Heart left ventricle (tissue), 13 donors: ENCODE measurements at regions not wholly inside any gene's neighbourhood (a gene's known extent, or its start where the extent isn't known, plus 50 kb on each side); places are given as distances from the start of the nearest gene placed in this dataset.
"Not testable (repeated sequence)": the region's sequence is repeated elsewhere in the genome, so short reads cannot be mapped to it uniquely, and the experiment has no call there.

Experiments used
- CTCF ChIP-seq, 12 donors: fragments of 200-600 bp; sonication (generic) in 4 of 12; IDR thresholded peaks; one replicate each; pipeline versions ENCODE4 v1.5.0 to v1.8.0; 2018 to 2022; ENCODE audit warnings: antibody characterized with exemption in 12 of 12, mild to moderate bottlenecking in 5 of 12
- POLR2A ChIP-seq, 2 donors: fragments of 450-650 bp; IDR thresholded peaks; one replicate each; pipeline ENCODE4 v1.6.1; 2017; ENCODE audit warnings: antibody characterized with exemption in 2 of 2, mild to moderate bottlenecking in 2 of 2, moderate library complexity in 2 of 2
- donor health status: ischemic (EF 13 %, LVEDD 7.1; RV severe dilation, severe dysfunction).
- donor health status: DM: no; HTN: yes; CAD: no.
- donor health status: DM: no; HTN: no; CAD: no.
- donor health status: ischemic (EF 25% LVEDD 6.9; RV normal size, moderate dysfunction).
- donor health status: ischemic (EF 25% LVEDD 5.7; RV mildly dilated, moderate dysfunction).
- donor health status: ischemic (EF 35%, LVEDD 5.7; RV mildly dilated, moderate dysfunction).
- donor health status: nonischemic (EF 11% LVEDD 7.7; RV severe dilation, severe dysfunction).
- donor health status: DM: yes; HTN: yes; CAD: no.
- donor health status: PGD.
- donor health status: ischemic (EF 29% LVEDD 5.4; RV normal size, mild dysfunction).
- donor health status: nonischemic (EF 23%, LVEDD 6.1; RV moderate dilation, normal function).

- TF ChIP-seq CTCF, POLR2A (IDR thresholded peaks at IDR 0.05): not testable (repeated sequence)
Measured at GRCh38 chr5:34186108-34186507, 143.1 kb upstream of the C1QTNF3 start.
